H1 (cell line): ENCODE measurements at regions not wholly inside any gene's neighbourhood (a gene's known extent, or its start where the extent isn't known, plus 50 kb on each side); places are given as distances from the start of the nearest gene placed in this dataset.

Experiments used
- CTCF ChIA-PET: fragments of 300-600 bp; sonication (Branson Sonifier 250); formaldehyde crosslinking; loops from one replicate; lab custom pipeline; 2021; ENCODE audit not compliant: partially characterized antibody; lab: Charles Lee
- POLR2A ChIA-PET: fragments of 300-600 bp; sonication (Branson Sonifier 250); formaldehyde crosslinking; loops from one replicate; lab custom pipeline; 2021; ENCODE audit warnings: inconsistent platforms; ENCODE audit not compliant: partially characterized antibody; lab: Charles Lee
- DNase-seq, 2 experiments: peaks; one replicate each; pipeline versions ENCODE4 v3.0.0 to v3.0.0-alpha.2; 2010 to 2022; ENCODE audit warnings: low spot score in 2 of 2, low read depth in 1 of 2, mixed read lengths in 1 of 2
- FAIRE-seq: peaks from 2 replicates; lab custom pipeline; 2011; peaks lifted over from hg19 to GRCh38; lab: Jason Lieb, UNC
- H2AFZ ChIP-seq: 2 replicates; pipeline ENCODE4 v1.8.1; 2012; ENCODE audit warnings: low read length, inconsistent platforms
- H2AK5ac ChIP-seq: 2 replicates; pipeline ENCODE4 v1.6.1; 2013; ENCODE audit warnings: low read depth, low read length
- H2BK120ac ChIP-seq: replicated peaks from 2 replicates; pipeline ENCODE3; 2013; ENCODE audit warnings: low read depth, low read length, inconsistent platforms
- H2BK12ac ChIP-seq: 2 replicates; pipeline ENCODE4 v1.6.1; 2013; ENCODE audit warnings: low read depth, low read length
- H2BK15ac ChIP-seq: 2 replicates; pipeline ENCODE4 v1.6.1; 2013; ENCODE audit warnings: low read length
- H2BK20ac ChIP-seq: 2 replicates; pipeline ENCODE4 v1.6.1; 2013; ENCODE audit warnings: low read length
- H2BK5ac ChIP-seq: 2 replicates; pipeline ENCODE4 v1.6.1; 2013; ENCODE audit warnings: low read depth, low read length
- H3K14ac ChIP-seq: 2 replicates; pipeline ENCODE4 v1.6.1; 2013; ENCODE audit warnings: inconsistent platforms; ENCODE audit not compliant: insufficient read length
- H3K18ac ChIP-seq: 2 replicates; pipeline ENCODE4 v1.6.1; 2013; ENCODE audit warnings: low read length; ENCODE audit errors: extremely low read depth
- H3K23ac ChIP-seq: 2 replicates; pipeline ENCODE4 v1.6.1; 2013; ENCODE audit warnings: inconsistent platforms; ENCODE audit not compliant: insufficient read length
- H3K23me2 ChIP-seq: 2 replicates; pipeline ENCODE4 v1.6.1; 2013; ENCODE audit warnings: low read depth, low read length
- H3K27ac ChIP-seq: 2 replicates; pipeline ENCODE4 v1.6.1; 2011; ENCODE audit warnings: low read depth, low read length, inconsistent platforms
- H3K27me3 ChIP-seq, 4 experiments: replicated peaks in 1 of 4; 1 replicate in 1 of 4; 2 replicates in 3 of 4; pipeline versions ENCODE4 v1.6.1 to v1.8.1; 2011 to 2013; ENCODE audit warnings: low read length in 3 of 4, mild to moderate bottlenecking in 3 of 4, inconsistent platforms in 2 of 4, mixed read lengths in 2 of 4, moderate library complexity in 1 of 4; ENCODE audit not compliant: control insufficient read depth in 3 of 4, insufficient read depth in 3 of 4; ENCODE audit errors: extremely low read depth in 1 of 4
- H3K36me3 ChIP-seq, 4 experiments: 2 replicates each; pipeline versions ENCODE4 v1.6.1 to v1.8.1; 2011 to 2013; ENCODE audit warnings: mild to moderate bottlenecking in 4 of 4, low read length in 3 of 4, moderate library complexity in 2 of 4, control low read depth in 1 of 4, inconsistent platforms in 1 of 4; ENCODE audit not compliant: insufficient read depth in 4 of 4, control insufficient read depth in 2 of 4
- H3K4ac ChIP-seq: replicated peaks from 2 replicates; pipeline ENCODE3; 2013; ENCODE audit warnings: low read length, low read depth, mixed read lengths, inconsistent platforms; ENCODE audit not compliant: insufficient read length
- H3K4me1 ChIP-seq, 4 experiments: replicated peaks in 1 of 4; 1 replicate in 1 of 4; 2 replicates in 3 of 4; pipeline versions ENCODE4 v1.6.1 to v1.8.1; 2011 to 2013; ENCODE audit warnings: low read length in 3 of 4, inconsistent platforms in 2 of 4, mixed read lengths in 1 of 4; ENCODE audit not compliant: insufficient read depth in 4 of 4, control insufficient read depth in 3 of 4
- H3K4me2 ChIP-seq, 2 experiments: 2 replicates each; pipeline versions ENCODE4 v1.6.1 to v1.8.1; 2011 to 2013; ENCODE audit warnings: low read depth in 2 of 2, low read length in 2 of 2, control low read depth in 1 of 2, inconsistent platforms in 1 of 2, mild to moderate bottlenecking in 1 of 2; ENCODE audit not compliant: insufficient read depth in 1 of 2
- H3K4me3 ChIP-seq, 4 experiments: fragments of 200-600, 300-600 bp in 1 of 4; sonication (generic), shearing (Covaris generic), sonication (Bioruptor Twin) in 1 of 4; 2 replicates each; pipeline versions ENCODE4 v1.5.1 to v1.8.1; 2011 to 2016; ENCODE audit warnings: low read length in 4 of 4, low read depth in 3 of 4, control low read depth in 2 of 4, inconsistent platforms in 2 of 4, mild to moderate bottlenecking in 2 of 4, mixed read lengths in 1 of 4, moderate library complexity in 1 of 4; ENCODE audit not compliant: insufficient read depth in 2 of 4; ENCODE audit errors: extremely low read depth in 1 of 4
- H3K56ac ChIP-seq: replicated peaks from 2 replicates; pipeline ENCODE3; 2013; ENCODE audit warnings: low read depth, mild to moderate bottlenecking, mixed read lengths, low read length, inconsistent platforms; ENCODE audit not compliant: insufficient read length
- H3K79me1 ChIP-seq: 2 replicates; pipeline ENCODE4 v1.6.1; 2013; ENCODE audit warnings: low read depth, low read length, control low read depth
- H3K79me2 ChIP-seq, 2 experiments: 2 replicates each; pipeline versions ENCODE4 v1.6.1 to v1.8.1; 2012 to 2013; ENCODE audit warnings: low read length in 2 of 2, mild to moderate bottlenecking in 2 of 2, inconsistent platforms in 1 of 2; ENCODE audit not compliant: insufficient read depth in 2 of 2, control insufficient read depth in 1 of 2
- H3K9ac ChIP-seq, 4 experiments: replicated peaks in 1 of 4; 1 replicate in 1 of 4; 2 replicates in 3 of 4; pipeline versions ENCODE4 v1.6.1 to v1.8.1; 2011 to 2013; ENCODE audit warnings: low read depth in 3 of 4, low read length in 3 of 4, control low read depth in 2 of 4, mild to moderate bottlenecking in 2 of 4, moderate library complexity in 2 of 4, inconsistent platforms in 1 of 4; ENCODE audit errors: extremely low read depth in 1 of 4
- H3K9me3 ChIP-seq, 2 experiments: 2 replicates each; pipeline versions ENCODE4 v1.6.1 to v1.8.1; 2012 to 2013; ENCODE audit warnings: mild to moderate bottlenecking in 2 of 2, moderate library complexity in 2 of 2, control low read depth in 1 of 2, inconsistent platforms in 1 of 2, low read depth in 1 of 2, low read length in 1 of 2, mixed read lengths in 1 of 2; ENCODE audit not compliant: insufficient read depth in 2 of 2
- H4K20me1 ChIP-seq, 2 experiments: replicated peaks in 1 of 2; 2 replicates each; pipeline versions ENCODE3 to v1.8.1; 2011 to 2013; ENCODE audit warnings: inconsistent platforms in 2 of 2, low read length in 2 of 2, mild to moderate bottlenecking in 1 of 2; ENCODE audit not compliant: insufficient read depth in 2 of 2, control insufficient read depth in 1 of 2
- H4K5ac ChIP-seq: 2 replicates; pipeline ENCODE4 v1.6.1; 2013; ENCODE audit warnings: low read length, low read depth, mixed read lengths, inconsistent platforms; ENCODE audit not compliant: insufficient read length
- H4K8ac ChIP-seq: 2 replicates; pipeline ENCODE4 v1.8.0; 2013; ENCODE audit warnings: mild to moderate bottlenecking, moderate library complexity, low read length, inconsistent platforms; ENCODE audit not compliant: insufficient read depth; ENCODE audit errors: extremely low read depth
- H4K91ac ChIP-seq: replicated peaks from 2 replicates; pipeline ENCODE3; 2013; ENCODE audit warnings: low read length, mixed read lengths, inconsistent platforms; ENCODE audit not compliant: insufficient read length
- EP300 ChIP-seq, 2 experiments: IDR thresholded peaks; 1 replicate in 1 of 2; 2 replicates in 1 of 2; pipeline ENCODE4 v1.6.1; 2011 to 2012; ENCODE audit warnings: low read depth in 2 of 2, low read length in 2 of 2, mild to moderate bottlenecking in 2 of 2, borderline replicate concordance in 1 of 2, inconsistent platforms in 1 of 2, moderate library complexity in 1 of 2
- GABPA ChIP-seq: IDR thresholded peaks from 2 replicates; pipeline ENCODE4 v1.6.1; 2011; ENCODE audit warnings: mild to moderate bottlenecking, low read length, moderate library complexity, borderline replicate concordance; ENCODE audit not compliant: insufficient read depth
- NRF1 ChIP-seq: IDR thresholded peaks from 2 replicates; pipeline ENCODE4 v1.6.1; 2011; ENCODE audit warnings: mild to moderate bottlenecking, low read depth, low read length, improper control_type of control experiment
- POLR2A ChIP-seq, 2 experiments: IDR thresholded peaks; 1 replicate in 1 of 2; 2 replicates in 1 of 2; pipeline ENCODE4 v1.6.1; 2011; ENCODE audit warnings: low read depth in 2 of 2, low read length in 2 of 2, mild to moderate bottlenecking in 2 of 2; ENCODE audit errors: control extremely low read depth in 1 of 2
- RAD21 ChIP-seq, 2 experiments: IDR thresholded peaks in 1 of 2; conservative IDR thresholded peaks in 1 of 2; 2 replicates each; pipeline ENCODE4 v1.6.1; 2011; ENCODE audit warnings: low read depth in 2 of 2, low read length in 2 of 2, improper control_type of control experiment in 1 of 2, inconsistent platforms in 1 of 2, mild to moderate bottlenecking in 1 of 2, moderate library complexity in 1 of 2
- RBBP5 ChIP-seq: IDR thresholded peaks from 2 replicates; pipeline ENCODE4 v1.7.1; 2012; ENCODE audit warnings: low read depth, mild to moderate bottlenecking, inconsistent platforms, low read length, moderate library complexity, borderline replicate concordance
- TCF12 ChIP-seq: IDR thresholded peaks from 2 replicates; pipeline ENCODE4 v1.6.1; 2011; ENCODE audit warnings: low read depth, mild to moderate bottlenecking, low read length
- YY1 ChIP-seq: IDR thresholded peaks from 2 replicates; pipeline ENCODE4 v1.6.1; 2011; ENCODE audit warnings: low read depth, mild to moderate bottlenecking, low read length
- WGBS, 2 experiments: shearing (Covaris generic) in 1 of 2; methylation state at CpG; one replicate each; pipeline versions ENCODE4 v1.1.6 to v1.1.7; 2013 to 2015; ENCODE audit warnings: low lambda C conversion rate in 2 of 2, mixed read lengths in 2 of 2, inconsistent platforms in 1 of 2, low coverage in 1 of 2, missing lambda C conversion rate in 1 of 2; ENCODE audit not compliant: insufficient replicate concordance in 2 of 2, insufficient coverage in 1 of 2, insufficient read length in 1 of 2; ENCODE audit errors: extremely low coverage in 1 of 2, missing lambda C conversion rate in 1 of 2; 5-methylcytosine and 5-hydroxymethylcytosine counted together
- TF ChIP-seq, protein P1 (sequence below): IDR thresholded peaks from 2 replicates; pipeline ENCODE4 v1.6.1; 2012; ENCODE audit warnings: inconsistent platforms
- TF ChIP-seq, protein P2 (sequence below): IDR thresholded peaks from 2 replicates; pipeline ENCODE4 v1.6.1; 2011; ENCODE audit warnings: low read depth, mild to moderate bottlenecking, low read length; ENCODE audit not compliant: insufficient read depth

DNA sequence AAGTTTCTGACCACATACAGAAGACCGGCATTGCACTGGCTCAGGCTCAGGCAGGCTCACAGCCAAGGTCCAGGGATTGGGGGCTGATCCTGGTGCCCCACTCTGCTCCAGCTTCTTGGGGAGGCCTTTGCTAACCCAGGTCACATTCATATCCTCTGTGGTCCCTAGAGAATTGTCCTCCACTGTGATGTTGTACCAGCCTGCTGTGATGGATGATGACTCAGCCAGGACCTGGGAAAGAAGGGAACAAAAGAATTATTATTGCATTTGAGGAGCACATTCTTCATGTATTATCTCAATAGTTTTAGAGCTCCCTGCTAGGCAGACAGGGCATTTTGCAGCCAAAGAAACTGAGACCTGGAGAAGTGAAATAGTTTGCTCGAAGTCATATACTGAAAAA lies 114.3 kb upstream of the ETV3 start:
- Histone ChIP-seq H4K5ac (no peak overlapping the region), H3K4me1 (no peaks in the 10 kb centered on the region), H3K4me2 (no peak overlapping the region), H3K79me1 (no peaks in the 10 kb centered on the region), H2BK120ac (no peak overlapping the region), H3K36me3 (no peaks in the 10 kb centered on the region), H3K27me3 (no peaks in the 10 kb centered on the region), H2BK20ac (no peak overlapping the region), H3K79me2 (no peaks in the 10 kb centered on the region), H2AFZ (no peak overlapping the region), H3K14ac (no peak overlapping the region), H3K27ac (no peak overlapping the region), H2BK15ac (no peak overlapping the region), H3K56ac (no peak overlapping the region), H3K23ac (no peak overlapping the region), H4K91ac (no peak overlapping the region), H3K23me2 (no peaks in the 10 kb centered on the region; the same call in 1 of the 2 replicates), H4K8ac (no peak overlapping the region), H3K4ac (no peak overlapping the region), H4K20me1 (no peaks in the 10 kb centered on the region), H3K9ac (no peak overlapping the region), H3K9me3 (peaks cover 12 to 14% of the 10 kb centered on the region in 2 experiments), H2BK12ac (no peak overlapping the region), H3K4me3 (no peak overlapping the region), H2BK5ac (no peak overlapping the region), H3K18ac (no peak overlapping the region), H2AK5ac (no peak overlapping the region)
- 97% methylated on average over 2 of the region's 2 CpGs; no CpG with 5 or more reads in 1 of the 2 experiments for WGBS, 2 experiments
- POLR2A ChIA-PET, result no interaction called here
- no peak for DNase-seq
- CTCF ChIA-PET, result interaction anchor here (1.1 kb wide), 1 partner anchor 243 kb away, joined by 3 read pairs; no protein-coding TSS in a partner anchor
- FAIRE-seq, result no peak
- TF ChIP-seq, protein P1, sequence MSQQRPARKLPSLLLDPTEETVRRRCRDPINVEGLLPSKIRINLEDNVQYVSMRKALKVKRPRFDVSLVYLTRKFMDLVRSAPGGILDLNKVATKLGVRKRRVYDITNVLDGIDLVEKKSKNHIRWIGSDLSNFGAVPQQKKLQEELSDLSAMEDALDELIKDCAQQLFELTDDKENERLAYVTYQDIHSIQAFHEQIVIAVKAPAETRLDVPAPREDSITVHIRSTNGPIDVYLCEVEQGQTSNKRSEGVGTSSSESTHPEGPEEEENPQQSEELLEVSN, result no peak
- no peak for TF ChIP-seq EP300 (IDR thresholded peaks at IDR 0.05; ENCODE audit: borderline replicate concordance in 1 of 2, low read depth in 2 of 2, low read length in 2 of 2)
- no peak for TF ChIP-seq GABPA
- no peak for TF ChIP-seq YY1
- TF ChIP-seq NRF1, result no peak
- TF ChIP-seq, protein P2, sequence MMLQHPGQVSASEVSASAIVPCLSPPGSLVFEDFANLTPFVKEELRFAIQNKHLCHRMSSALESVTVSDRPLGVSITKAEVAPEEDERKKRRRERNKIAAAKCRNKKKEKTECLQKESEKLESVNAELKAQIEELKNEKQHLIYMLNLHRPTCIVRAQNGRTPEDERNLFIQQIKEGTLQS, result no peak
- TF ChIP-seq RBBP5, result no peak
- no peak for TF ChIP-seq POLR2A (IDR thresholded peaks at IDR 0.05; ENCODE audit: control extremely low read depth in 1 of 2, low read depth in 2 of 2, low read length in 2 of 2)
- no peak for TF ChIP-seq RAD21 (IDR thresholded peaks at IDR 0.05 in 1 of 2, conservative IDR thresholded peaks at IDR 0.05 in 1 of 2; ENCODE audit: low read depth in 2 of 2, low read length in 2 of 2)
- no peak for TF ChIP-seq TCF12
